ENCODE measurements at regions not wholly inside any gene's neighbourhood (a gene's known extent, or its start where the extent isn't known, plus 50 kb on each side); places are given as distances from the start of the nearest gene placed in this dataset.

- TF ChIP-seq CTCF (conservative IDR thresholded peaks at IDR 0.05) (no peak), ZFX (IDR thresholded peaks at IDR 0.05) (no peak)
Observed at GRCh38 chr15:67006083-67007065, 59.0 kb upstream of the SMAD3 start.
